Esophagus squamous epithelium (tissue), 4 donors: ENCODE measurements at regions not wholly inside any gene's neighbourhood (a gene's known extent, or its start where the extent isn't known, plus 50 kb on each side); places are given as distances from the start of the nearest gene placed in this dataset.

ENCODE experiments used
- CTCF ChIP-seq, 6 experiments: fragments of 450-650 bp in 4 of 6; fragments of 200-600 bp in 2 of 6; sonication (generic) in 2 of 6; IDR thresholded peaks; one replicate each; pipeline ENCODE4 v1.5.1; 2016 to 2019; ENCODE audit warnings: antibody characterized with exemption in 6 of 6, mild to moderate bottlenecking in 4 of 6, moderate library complexity in 4 of 6
- POLR2A ChIP-seq, 4 donors: fragments of 450-650 bp; IDR thresholded peaks; one replicate each; pipeline ENCODE4 v1.6.1; 2017; ENCODE audit warnings: antibody characterized with exemption in 4 of 4, mild to moderate bottlenecking in 4 of 4, moderate library complexity in 3 of 4

- TF ChIP-seq CTCF (IDR thresholded peaks at IDR 0.05) (no peak), POLR2A (IDR thresholded peaks at IDR 0.05) (no peak)
These were observed 680.8 kb downstream of the SLITRK1 start for GRCh38 chr13:83201506-83201905.
